Keratinocyte (primary cell): ENCODE measurements at regions not wholly inside any gene's neighbourhood (a gene's known extent, or its start where the extent isn't known, plus 50 kb on each side); places are given as distances from the start of the nearest gene placed in this dataset.

Source experiments
- DNase-seq: peaks from one replicate; pipeline ENCODE4 v3.0.0-alpha.2; 2011; ENCODE audit warnings: low read depth, missing footprints, low spot score
- FAIRE-seq: peaks from 2 replicates; lab custom pipeline; 2011; peaks lifted over from hg19 to GRCh38; lab: Jason Lieb, UNC
- H2AFZ ChIP-seq: 2 replicates; pipeline ENCODE4 v1.6.0; 2012; ENCODE audit warnings: low read length, control low read depth, inconsistent platforms; ENCODE audit not compliant: control insufficient read depth
- H3K27ac ChIP-seq: 2 replicates; pipeline ENCODE4 v1.5.1; 2011; ENCODE audit warnings: low read length; ENCODE audit not compliant: control insufficient read depth, insufficient read depth
- H3K27me3 ChIP-seq: 3 replicates; pipeline ENCODE4 v1.6.0; 2011; ENCODE audit warnings: low read length; ENCODE audit not compliant: control insufficient read depth, insufficient read depth; ENCODE audit errors: extremely low read depth
- H3K36me3 ChIP-seq, 2 experiments: 2 replicates in 1 of 2; 3 replicates in 1 of 2; pipeline ENCODE4 v1.5.1; 2011; ENCODE audit warnings: low read length in 2 of 2, mild to moderate bottlenecking in 1 of 2; ENCODE audit not compliant: control insufficient read depth in 2 of 2, insufficient read depth in 2 of 2; ENCODE audit errors: extremely low read depth in 1 of 2
- H3K4me1 ChIP-seq: 3 replicates; pipeline ENCODE4 v1.5.1; 2011; ENCODE audit warnings: low read length; ENCODE audit not compliant: control insufficient read depth, insufficient read depth; ENCODE audit errors: extremely low read depth
- H3K4me2 ChIP-seq: 3 replicates; pipeline ENCODE4 v1.6.0; 2011; ENCODE audit warnings: low read depth, low read length; ENCODE audit not compliant: control insufficient read depth, insufficient read depth; ENCODE audit errors: extremely low read depth
- H3K4me3 ChIP-seq, 3 experiments: fragments of 200-600 bp in 1 of 3; sonication (generic) in 1 of 3; 2 replicates in 2 of 3; 3 replicates in 1 of 3; pipeline ENCODE4 v1.5.1; 2011 to 2016; ENCODE audit warnings: low read length in 3 of 3, mild to moderate bottlenecking in 3 of 3, control low read depth in 2 of 3, inconsistent platforms in 1 of 3, low read depth in 1 of 3, mixed read lengths in 1 of 3, mixed run types in 1 of 3, moderate library complexity in 1 of 3; ENCODE audit not compliant: control insufficient read depth in 2 of 3, insufficient read depth in 2 of 3; ENCODE audit errors: extremely low read depth in 1 of 3
- H3K79me2 ChIP-seq: 2 replicates; pipeline ENCODE4 v1.6.0; 2012; ENCODE audit warnings: low read length; ENCODE audit not compliant: control insufficient read depth, insufficient read depth
- H3K9ac ChIP-seq: 3 replicates; pipeline ENCODE4 v1.6.0; 2011; ENCODE audit warnings: low read length; ENCODE audit not compliant: control insufficient read depth, insufficient read depth; ENCODE audit errors: extremely low read depth
- H3K9me1 ChIP-seq: 3 replicates; pipeline ENCODE4 v1.6.0; 2011; ENCODE audit warnings: low read length; ENCODE audit not compliant: control insufficient read depth, insufficient read depth; ENCODE audit errors: extremely low read depth
- H3K9me3 ChIP-seq: 2 replicates; pipeline ENCODE4 v1.5.1; 2012; ENCODE audit warnings: low read depth, low read length; ENCODE audit not compliant: control insufficient read depth
- H4K20me1 ChIP-seq: 3 replicates; pipeline ENCODE4 v1.6.0; 2011; ENCODE audit warnings: low read length; ENCODE audit not compliant: control insufficient read depth, insufficient read depth; ENCODE audit errors: extremely low read depth
- CTCF ChIP-seq, 3 experiments: IDR thresholded peaks in 1 of 3; conservative IDR thresholded peaks in 1 of 3; optimal IDR thresholded peaks in 1 of 3; 2 replicates in 2 of 3; 3 replicates in 1 of 3; pipeline versions ENCODE3 to v1.5.1; 2011; ENCODE audit warnings: low read length in 3 of 3, mild to moderate bottlenecking in 3 of 3, moderate library complexity in 2 of 3, control low read depth in 1 of 3, inconsistent platforms in 1 of 3; ENCODE audit not compliant: insufficient read depth in 2 of 3; ENCODE audit errors: extremely low read depth in 1 of 3
- EZH2 ChIP-seq: IDR thresholded peaks from one replicate; pipeline ENCODE4 v1.6.1; 2012; ENCODE audit warnings: inconsistent platforms, mild to moderate bottlenecking, low read length, moderate library complexity
- dilution Hi-C: fragments of 300-500 bp; cut with MboI; formaldehyde crosslinking; loops from one replicate; pipeline ENCODE4 v1.7.0; 2020; ENCODE audit warnings: low sequenced_read_pairs; ENCODE audit not compliant: extremely low pct_ligation_motif_present

GRCh38 chr17:69690531-69690930 is 276.0 kb downstream of the MAP2K6 start:
- Histone ChIP-seq H3K4me3 (no peak overlapping the region), H3K27ac (no peak overlapping the region), H3K9me1 (no peaks in the 10 kb centered on the region), H3K4me1 (no peaks in the 10 kb centered on the region), H3K9me3 (no peaks in the 10 kb centered on the region), H2AFZ (no peak overlapping the region), H4K20me1 (no peaks in the 10 kb centered on the region), H3K79me2 (no peaks in the 10 kb centered on the region), H3K27me3 (no peaks in the 10 kb centered on the region), H3K4me2 (no peak overlapping the region), H3K36me3 (no peaks in the 10 kb centered on the region), H3K9ac (no peak overlapping the region)
- no peak for FAIRE-seq
- TF ChIP-seq CTCF (optimal IDR thresholded peaks at IDR 0.05 in 1 of 3, IDR thresholded peaks at IDR 0.05 in 1 of 3, conservative IDR thresholded peaks at IDR 0.05 in 1 of 3; ENCODE audit: extremely low read depth in 1 of 3, insufficient read depth in 2 of 3, low read length in 3 of 3) (no peak), EZH2 (no peak)
- DNase-seq, result no peak
- dilution Hi-C loops, result no loop called here

DNA sequence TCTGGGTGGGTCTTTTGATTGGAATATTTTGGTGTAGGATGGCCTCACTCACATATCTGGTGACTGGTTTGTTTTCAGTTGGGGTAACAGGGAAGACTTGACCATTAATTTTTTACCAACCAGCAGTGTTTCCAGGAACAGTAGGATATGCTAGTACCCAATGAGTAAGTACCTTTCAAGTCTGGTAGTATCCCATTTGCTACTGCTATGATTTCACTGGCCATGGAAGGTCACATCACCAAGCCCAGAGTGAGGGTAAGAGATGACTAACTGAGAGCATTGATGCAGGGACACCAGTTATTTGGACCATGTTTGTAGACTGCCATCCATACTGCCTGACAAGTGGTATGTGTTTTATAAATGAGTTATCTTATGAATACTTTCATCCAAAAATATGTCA is 277.7 kb downstream of the MAP2K6 start:
- no peak for FAIRE-seq

More for the DNA sequence above, 277.7 kb downstream of the MAP2K6 start:
- no peaks in the 10 kb centered on the region for H3K9me3 ChIP-seq
- no peak overlapping the region for H3K27ac ChIP-seq
- H3K27me3 ChIP-seq, result no peaks in the 10 kb centered on the region
- H3K36me3 ChIP-seq, result no peaks in the 10 kb centered on the region
- no peak for TF ChIP-seq CTCF (optimal IDR thresholded peaks at IDR 0.05 in 1 of 3, IDR thresholded peaks at IDR 0.05 in 1 of 3, conservative IDR thresholded peaks at IDR 0.05 in 1 of 3; ENCODE audit: extremely low read depth in 1 of 3, insufficient read depth in 2 of 3, low read length in 3 of 3)
- H3K4me1 ChIP-seq, result no peaks in the 10 kb centered on the region
- H3K4me3 ChIP-seq, result no peak overlapping the region
- H3K79me2 ChIP-seq, result no peaks in the 10 kb centered on the region
- H2AFZ ChIP-seq, result no peak overlapping the region
- H3K9me1 ChIP-seq, result no peaks in the 10 kb centered on the region
- H3K9ac ChIP-seq, result no peak overlapping the region
- H4K20me1 ChIP-seq, result no peaks in the 10 kb centered on the region
- dilution Hi-C loops, result no loop called here
- no peak overlapping the region for H3K4me2 ChIP-seq
- DNase-seq, result no peak
